ENCODE measurements at regions not wholly inside any gene's neighbourhood (a gene's known extent, or its start where the extent isn't known, plus 50 kb on each side); places are given as distances from the start of the nearest gene placed in this dataset.

GRCh38 chr6:148044921-148045320 is 297.7 kb upstream of the SASH1 start:
- DNase-seq (ENCODE audit: low read depth in 2 of 2): no peak

GRCh38 chr6:148053209-148053608 is 289.4 kb upstream of the SASH1 start:
- DNase-seq (ENCODE audit: low read depth in 2 of 2): no peak

GRCh38 chr6:148053796-148054195 is 288.8 kb upstream of the SASH1 start:
- DNase-seq (ENCODE audit: low read depth in 2 of 2): no peak

GRCh38 chr6:148054219-148054618 is 288.4 kb upstream of the SASH1 start:
- no peak for DNase-seq (ENCODE audit: low read depth in 2 of 2)

- no peak for DNase-seq (ENCODE audit: low read depth in 2 of 2)
These were observed 287.2 kb upstream of the SASH1 start for GRCh38 chr6:148055419-148055818.

- DNase-seq (ENCODE audit: low read depth in 2 of 2): no peak
These were observed 282.8 kb upstream of the SASH1 start for GRCh38 chr6:148059869-148060268.

- DNase-seq (ENCODE audit: low read depth in 2 of 2): no peak
These were observed 278.1 kb upstream of the SASH1 start for GRCh38 chr6:148064406-148065134.

- no peak for DNase-seq (ENCODE audit: low read depth in 2 of 2)
These were observed 274.1 kb upstream of the SASH1 start for GRCh38 chr6:148068437-148069061.

- no peak for DNase-seq (ENCODE audit: low read depth in 2 of 2)
These were observed 273.4 kb upstream of the SASH1 start for GRCh38 chr6:148069256-148069655.

GRCh38 chr6:148074291-148074690 is 268.3 kb upstream of the SASH1 start:
- no peak for DNase-seq (ENCODE audit: low read depth in 2 of 2)

- DNase-seq (ENCODE audit: low read depth in 2 of 2): no peak
These were observed 267.9 kb upstream of the SASH1 start for GRCh38 chr6:148074738-148075137.

GRCh38 chr6:148075352-148075751 is 267.3 kb upstream of the SASH1 start:
- no peak for DNase-seq (ENCODE audit: low read depth in 2 of 2)

- no peak for DNase-seq (ENCODE audit: low read depth in 2 of 2)
These were observed 266.6 kb upstream of the SASH1 start for GRCh38 chr6:148076051-148076450.

GRCh38 chr6:148080315-148080714 is 262.3 kb upstream of the SASH1 start:
- DNase-seq (ENCODE audit: low read depth in 2 of 2): no peak

- no peak for DNase-seq (ENCODE audit: low read depth in 2 of 2)
These were observed 261.6 kb upstream of the SASH1 start for GRCh38 chr6:148081076-148081475.

- DNase-seq (ENCODE audit: low read depth in 2 of 2): no peak
These were observed 260.6 kb upstream of the SASH1 start for GRCh38 chr6:148082044-148082443.

- DNase-seq (ENCODE audit: low read depth in 2 of 2): no peak
These were observed 259.9 kb upstream of the SASH1 start for GRCh38 chr6:148082696-148083095.

- DNase-seq (ENCODE audit: low read depth in 2 of 2): no peak
These were observed 256.9 kb upstream of the SASH1 start for GRCh38 chr6:148085631-148086331.

- no peak for DNase-seq (ENCODE audit: low read depth in 2 of 2)
These were observed 256.3 kb upstream of the SASH1 start for GRCh38 chr6:148086386-148086785.

GRCh38 chr6:148086843-148087242 is 255.8 kb upstream of the SASH1 start:
- DNase-seq (ENCODE audit: low read depth in 2 of 2): no peak

GRCh38 chr6:148087659-148088058 is 255.0 kb upstream of the SASH1 start:
- DNase-seq (ENCODE audit: low read depth in 2 of 2): no peak

- no peak for DNase-seq (ENCODE audit: low read depth in 2 of 2)
These were observed 252.3 kb upstream of the SASH1 start for GRCh38 chr6:148090326-148090725.

GRCh38 chr6:148091394-148091793 is 251.2 kb upstream of the SASH1 start:
- no peak for DNase-seq (ENCODE audit: low read depth in 2 of 2)
